Loucy (cell line): ENCODE measurements at regions not wholly inside any gene's neighbourhood (a gene's known extent, or its start where the extent isn't known, plus 50 kb on each side); places are given as distances from the start of the nearest gene placed in this dataset.

Source experiments
- EZH2phosphoT487 ChIP-seq: fragments of 200-600 bp; IDR thresholded peaks from 2 replicates; pipeline ENCODE4 v1.6.1; 2018; ENCODE audit warnings: antibody characterized with exemption, mild to moderate bottlenecking, moderate library complexity, borderline replicate concordance
- TF ChIP-seq, protein P1 (sequence below): fragments of 200-600 bp; sonication (generic); conservative IDR thresholded peaks from 2 replicates; pipeline ENCODE4 v1.5.1; 2014; ENCODE audit warnings: mild to moderate bottlenecking, antibody characterized with exemption, low read length

DNA sequence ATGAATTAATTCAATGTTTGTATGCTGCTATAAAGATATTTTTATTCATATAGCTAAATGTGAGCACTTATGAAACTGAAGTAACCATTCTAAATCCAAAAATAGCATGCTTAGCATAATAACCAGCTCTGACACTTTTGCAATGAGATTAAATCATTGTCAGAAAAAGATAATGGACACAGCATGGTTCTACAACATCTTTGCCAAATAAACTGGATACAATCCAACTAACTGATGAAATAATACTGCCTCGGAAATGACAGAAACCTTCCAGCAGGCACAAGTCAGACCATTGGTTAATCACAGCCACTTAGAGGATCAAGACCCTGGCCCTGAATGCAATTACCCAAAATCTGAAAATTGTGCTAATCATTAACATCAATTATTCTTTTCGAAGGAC lies 592.7 kb upstream of the ADGRL4 start:
- TF ChIP-seq, protein P1, sequence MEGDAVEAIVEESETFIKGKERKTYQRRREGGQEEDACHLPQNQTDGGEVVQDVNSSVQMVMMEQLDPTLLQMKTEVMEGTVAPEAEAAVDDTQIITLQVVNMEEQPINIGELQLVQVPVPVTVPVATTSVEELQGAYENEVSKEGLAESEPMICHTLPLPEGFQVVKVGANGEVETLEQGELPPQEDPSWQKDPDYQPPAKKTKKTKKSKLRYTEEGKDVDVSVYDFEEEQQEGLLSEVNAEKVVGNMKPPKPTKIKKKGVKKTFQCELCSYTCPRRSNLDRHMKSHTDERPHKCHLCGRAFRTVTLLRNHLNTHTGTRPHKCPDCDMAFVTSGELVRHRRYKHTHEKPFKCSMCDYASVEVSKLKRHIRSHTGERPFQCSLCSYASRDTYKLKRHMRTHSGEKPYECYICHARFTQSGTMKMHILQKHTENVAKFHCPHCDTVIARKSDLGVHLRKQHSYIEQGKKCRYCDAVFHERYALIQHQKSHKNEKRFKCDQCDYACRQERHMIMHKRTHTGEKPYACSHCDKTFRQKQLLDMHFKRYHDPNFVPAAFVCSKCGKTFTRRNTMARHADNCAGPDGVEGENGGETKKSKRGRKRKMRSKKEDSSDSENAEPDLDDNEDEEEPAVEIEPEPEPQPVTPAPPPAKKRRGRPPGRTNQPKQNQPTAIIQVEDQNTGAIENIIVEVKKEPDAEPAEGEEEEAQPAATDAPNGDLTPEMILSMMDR, result no peak
- TF ChIP-seq EZH2phosphoT487, result no peak
